ENCODE measurements at regions not wholly inside any gene's neighbourhood (a gene's known extent, or its start where the extent isn't known, plus 50 kb on each side); places are given as distances from the start of the nearest gene placed in this dataset.

DNA sequence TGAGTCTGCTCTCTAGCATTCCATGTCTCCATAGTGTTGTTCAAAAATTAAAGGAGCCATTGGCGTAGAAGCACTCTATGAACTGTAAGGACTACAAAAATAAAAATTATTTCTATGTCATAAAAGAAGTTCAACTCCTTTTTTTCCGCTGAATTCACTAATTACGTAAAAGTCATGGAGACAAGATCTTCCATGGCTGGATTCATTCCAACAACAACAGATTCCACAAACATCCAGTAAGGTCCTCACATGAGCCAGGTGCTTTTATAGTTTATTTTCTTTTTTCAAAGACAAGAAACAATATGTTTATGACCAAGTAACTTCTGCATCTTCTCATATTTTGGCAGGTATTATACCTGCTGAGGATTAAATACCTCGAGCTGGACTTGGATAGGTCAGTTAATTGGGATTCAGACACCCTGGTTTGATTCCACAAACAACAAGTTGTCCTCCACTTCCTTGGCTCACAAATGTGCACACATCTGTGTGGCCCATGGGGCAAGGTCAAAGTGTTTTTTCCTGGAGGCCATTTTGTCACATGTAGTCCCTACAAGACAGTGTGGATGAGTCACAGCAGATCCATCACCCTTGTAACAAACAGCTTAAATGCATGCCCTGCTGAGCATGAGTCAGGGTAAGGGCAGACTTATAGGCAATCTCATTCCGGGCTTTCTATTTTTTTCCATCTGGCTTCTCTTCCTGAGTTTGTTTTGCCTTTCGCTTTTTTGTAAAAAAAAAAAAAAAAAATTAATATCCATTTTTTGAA lies 475.6 kb downstream of the COG6 start:
- H3K27ac ChIP-seq = no peak overlapping the region
- no peak for TF ChIP-seq ZFX (IDR thresholded peaks at IDR 0.05)
- TF ChIP-seq, protein P1, sequence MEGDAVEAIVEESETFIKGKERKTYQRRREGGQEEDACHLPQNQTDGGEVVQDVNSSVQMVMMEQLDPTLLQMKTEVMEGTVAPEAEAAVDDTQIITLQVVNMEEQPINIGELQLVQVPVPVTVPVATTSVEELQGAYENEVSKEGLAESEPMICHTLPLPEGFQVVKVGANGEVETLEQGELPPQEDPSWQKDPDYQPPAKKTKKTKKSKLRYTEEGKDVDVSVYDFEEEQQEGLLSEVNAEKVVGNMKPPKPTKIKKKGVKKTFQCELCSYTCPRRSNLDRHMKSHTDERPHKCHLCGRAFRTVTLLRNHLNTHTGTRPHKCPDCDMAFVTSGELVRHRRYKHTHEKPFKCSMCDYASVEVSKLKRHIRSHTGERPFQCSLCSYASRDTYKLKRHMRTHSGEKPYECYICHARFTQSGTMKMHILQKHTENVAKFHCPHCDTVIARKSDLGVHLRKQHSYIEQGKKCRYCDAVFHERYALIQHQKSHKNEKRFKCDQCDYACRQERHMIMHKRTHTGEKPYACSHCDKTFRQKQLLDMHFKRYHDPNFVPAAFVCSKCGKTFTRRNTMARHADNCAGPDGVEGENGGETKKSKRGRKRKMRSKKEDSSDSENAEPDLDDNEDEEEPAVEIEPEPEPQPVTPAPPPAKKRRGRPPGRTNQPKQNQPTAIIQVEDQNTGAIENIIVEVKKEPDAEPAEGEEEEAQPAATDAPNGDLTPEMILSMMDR (conservative IDR thresholded peaks at IDR 0.05) = no peak

GRCh38 chr13:40132249-40132648 lies 476.8 kb downstream of the COG6 start:
- H3K27ac ChIP-seq = no peak overlapping the region
- no peak for TF ChIP-seq ZFX (IDR thresholded peaks at IDR 0.05)
- TF ChIP-seq, protein P1 (conservative IDR thresholded peaks at IDR 0.05) = no peak

DNA sequence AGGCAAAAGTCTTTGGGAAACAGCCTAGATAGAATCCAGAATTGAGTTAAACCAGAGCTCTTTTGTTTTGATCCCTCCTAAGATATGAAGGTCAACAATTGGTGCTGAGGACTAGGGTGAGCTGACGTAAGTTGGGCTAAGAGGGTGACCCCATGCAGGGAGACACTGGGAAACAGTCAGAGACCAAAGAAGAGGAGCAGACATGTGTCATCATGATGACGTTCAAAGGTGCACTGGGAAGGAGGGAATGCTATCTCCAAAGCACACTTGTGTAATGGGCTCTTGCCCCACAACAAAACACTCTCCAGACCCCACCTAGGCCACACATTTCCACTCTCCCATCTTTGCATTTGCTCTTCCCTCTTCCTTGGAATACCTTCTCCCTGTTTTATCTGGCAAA lies 481.4 kb downstream of the COG6 start:
- no peak overlapping the region for H3K27ac ChIP-seq
- TF ChIP-seq, protein P1 (conservative IDR thresholded peaks at IDR 0.05) = no peak
- TF ChIP-seq ZFX (IDR thresholded peaks at IDR 0.05) = no peak

DNA sequence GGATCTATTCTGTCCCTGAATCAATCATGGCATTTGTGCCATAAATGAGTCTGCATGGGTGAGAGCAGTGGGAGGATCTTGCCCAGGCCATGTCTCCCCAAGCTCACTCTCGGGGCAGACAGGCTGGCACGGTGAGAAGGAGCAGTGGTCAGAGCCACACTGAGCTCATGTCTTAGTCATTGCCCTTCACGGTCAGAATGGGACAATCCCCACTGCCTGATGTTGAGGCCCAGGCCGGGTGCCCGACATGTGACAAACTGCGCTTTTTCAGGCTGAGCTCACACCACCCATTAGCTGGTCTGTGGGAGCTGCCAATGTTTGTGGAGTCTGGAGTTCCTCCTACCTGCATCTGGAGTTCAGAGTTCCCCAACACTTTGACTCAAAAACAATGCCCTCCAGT lies 481.9 kb downstream of the COG6 start:
- H3K27ac ChIP-seq = no peak overlapping the region
- TF ChIP-seq, protein P1 (conservative IDR thresholded peaks at IDR 0.05) = no peak
- TF ChIP-seq ZFX (IDR thresholded peaks at IDR 0.05) = no peak

GRCh38 chr13:40139896-40140520 lies 484.5 kb downstream of the COG6 start:
- no peak overlapping the region for H3K27ac ChIP-seq
- TF ChIP-seq ZFX (IDR thresholded peaks at IDR 0.05) = no peak
- TF ChIP-seq, protein P1 (conservative IDR thresholded peaks at IDR 0.05) = no peak

GRCh38 chr13:40141859-40142555 lies 486.5 kb downstream of the COG6 start:
- no peak for TF ChIP-seq ZFX (IDR thresholded peaks at IDR 0.05)
- TF ChIP-seq, protein P1 (conservative IDR thresholded peaks at IDR 0.05) = no peak
- H3K27ac ChIP-seq = no peak overlapping the region

DNA sequence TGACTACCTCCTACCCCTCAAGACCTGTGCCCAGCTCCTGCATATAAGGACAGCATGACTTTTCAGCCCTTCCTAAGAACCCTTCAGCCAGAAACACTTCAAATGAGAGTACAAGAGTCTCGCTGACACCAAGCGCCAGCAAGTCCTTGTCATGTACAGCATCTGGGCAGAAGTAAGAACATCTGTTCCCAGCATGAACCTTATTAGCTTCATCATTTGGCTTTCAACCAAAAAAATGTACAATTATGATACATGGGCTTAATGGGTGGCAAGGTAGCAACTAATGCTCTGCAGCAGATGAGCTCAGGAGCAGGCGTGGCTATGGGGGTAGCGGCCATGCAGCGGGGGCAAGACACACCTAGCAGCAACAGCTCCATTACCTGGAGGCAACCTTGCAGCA lies 487.6 kb downstream of the COG6 start:
- TF ChIP-seq, protein P1 (conservative IDR thresholded peaks at IDR 0.05) = no peak
- no peak for TF ChIP-seq ZFX (IDR thresholded peaks at IDR 0.05)
- H3K27ac ChIP-seq = no peak overlapping the region

All from C4-2B (cell line).